NCI-H1930 (cell line): ENCODE measurements at regions not wholly inside any gene's neighbourhood (a gene's known extent, or its start where the extent isn't known, plus 50 kb on each side); places are given as distances from the start of the nearest gene placed in this dataset.

Experiments
- DNase-seq, 2 experiments: peaks; one replicate each; lab custom pipeline; 2025; lab: John Stamatoyannopoulos, UW

GRCh38 chr13:74409551-74409950 lies 275.3 kb upstream of the KLF12 start:
- DNase-seq, result no peak

GRCh38 chr13:74406420-74406819 lies 272.2 kb upstream of the KLF12 start:
- DNase-seq, result no peak

GRCh38 chr13:74398599-74398998 lies 264.4 kb upstream of the KLF12 start:
- DNase-seq, result no peak

- no peak for DNase-seq
Observed at GRCh38 chr13:74389056-74389455, 254.9 kb upstream of the KLF12 start.

GRCh38 chr13:74388626-74389025 lies 254.4 kb upstream of the KLF12 start:
- DNase-seq, result no peak

- no peak for DNase-seq
Observed at GRCh38 chr13:74372511-74372910, 238.3 kb upstream of the KLF12 start.

DNA sequence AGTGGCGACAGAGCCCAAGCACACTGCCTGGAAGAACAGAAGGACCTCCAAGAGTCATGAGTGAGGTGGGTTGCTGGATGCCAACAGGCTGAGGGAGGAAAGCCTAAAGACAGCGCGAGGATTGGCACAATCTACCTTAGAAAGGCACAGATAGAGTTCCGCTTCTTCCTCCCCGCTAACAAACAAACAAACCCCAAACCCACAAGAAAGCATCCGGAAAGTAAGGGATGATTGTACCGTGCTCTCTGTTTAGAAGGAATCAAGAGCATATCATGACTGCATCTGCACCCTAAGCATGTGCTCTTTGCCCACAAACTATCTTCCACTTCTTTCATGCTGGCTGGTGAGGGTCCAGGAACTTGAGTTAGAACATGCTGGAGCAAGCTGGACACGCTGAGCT lies 233.0 kb upstream of the KLF12 start:
- no peak for DNase-seq

DNA sequence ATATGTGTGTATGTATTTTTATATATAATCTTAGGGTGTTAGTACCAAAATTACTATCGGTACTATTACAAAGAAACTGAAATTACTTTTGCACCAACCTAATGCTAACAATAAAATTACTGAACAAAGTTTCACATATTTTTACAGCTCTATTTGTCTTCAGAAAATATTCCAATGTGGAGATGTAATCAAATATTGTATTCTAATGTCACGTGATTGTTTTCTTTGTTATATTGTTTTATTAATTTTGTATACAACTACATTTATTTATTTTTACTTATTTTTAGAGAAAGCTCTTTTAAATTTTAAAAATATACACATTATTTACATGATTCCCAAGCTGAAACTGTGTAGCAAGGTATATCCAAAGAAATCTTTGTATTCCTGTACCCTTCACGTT lies 227.1 kb upstream of the KLF12 start:
- DNase-seq, result no peak

GRCh38 chr13:74346960-74347359 lies 212.8 kb upstream of the KLF12 start:
- DNase-seq, result no peak

DNA sequence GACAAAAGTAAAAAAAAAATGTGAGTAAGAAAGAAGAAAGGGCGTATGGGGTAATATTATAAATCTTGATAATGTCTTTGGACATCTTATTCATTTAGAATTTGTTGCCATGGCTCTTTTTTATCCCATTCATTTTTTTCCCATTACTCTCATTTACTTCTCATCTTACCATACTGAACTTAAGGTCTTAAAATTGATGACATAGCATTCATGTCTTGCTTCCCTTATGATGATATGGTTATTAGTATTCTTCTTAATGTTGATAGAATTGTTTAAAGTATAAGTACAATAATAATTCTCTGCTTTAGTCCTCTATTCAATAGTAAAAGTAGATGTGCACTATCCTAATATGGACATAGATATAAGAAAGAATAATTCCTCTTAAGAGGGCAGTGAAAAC lies 204.1 kb upstream of the KLF12 start:
- DNase-seq, result no peak

GRCh38 chr13:74336546-74336945 lies 202.3 kb upstream of the KLF12 start:
- no peak for DNase-seq

DNA sequence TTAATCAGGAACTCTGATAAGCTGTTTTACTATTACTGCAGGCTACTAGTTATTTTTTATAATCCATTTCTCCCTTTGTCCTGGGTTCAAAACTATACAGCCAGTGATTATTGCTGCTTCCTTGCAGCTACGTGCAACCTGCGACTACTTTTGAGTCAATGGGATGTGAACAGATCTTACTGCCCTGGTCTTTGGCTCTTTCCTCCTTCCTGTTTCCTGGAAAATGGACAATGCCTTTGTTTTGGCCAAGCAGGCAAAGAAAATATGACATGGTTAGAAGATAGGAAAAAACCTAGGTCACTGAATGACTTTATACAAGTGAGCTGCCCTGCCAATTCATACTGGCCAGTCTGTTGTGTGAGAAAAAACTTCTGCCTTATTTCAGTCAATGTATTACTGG lies 201.2 kb upstream of the KLF12 start:
- no peak for DNase-seq

DNA sequence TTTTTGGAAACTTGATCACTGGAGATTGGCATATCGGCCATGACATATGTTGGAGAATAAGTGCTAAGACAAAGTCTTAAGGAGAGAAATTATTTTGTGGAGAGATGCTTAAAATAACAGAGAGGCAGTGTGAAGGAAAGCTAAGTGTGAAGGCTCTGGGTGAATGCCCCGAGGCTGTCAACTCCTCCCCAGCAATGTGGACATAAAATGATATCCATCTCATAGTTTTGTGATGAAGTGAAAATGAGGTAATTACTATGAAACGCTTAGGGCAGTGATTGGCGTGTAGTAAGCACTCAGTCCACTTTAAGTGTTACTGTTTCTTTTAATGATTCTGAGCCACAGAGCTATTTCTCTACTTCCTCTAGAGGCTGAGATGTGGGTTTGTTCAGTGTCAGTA lies 195.8 kb upstream of the KLF12 start:
- DNase-seq, result no peak

GRCh38 chr13:74325106-74325505 lies 190.9 kb upstream of the KLF12 start:
- peak; percentile 8 to 9 for DNase-seq

DNA sequence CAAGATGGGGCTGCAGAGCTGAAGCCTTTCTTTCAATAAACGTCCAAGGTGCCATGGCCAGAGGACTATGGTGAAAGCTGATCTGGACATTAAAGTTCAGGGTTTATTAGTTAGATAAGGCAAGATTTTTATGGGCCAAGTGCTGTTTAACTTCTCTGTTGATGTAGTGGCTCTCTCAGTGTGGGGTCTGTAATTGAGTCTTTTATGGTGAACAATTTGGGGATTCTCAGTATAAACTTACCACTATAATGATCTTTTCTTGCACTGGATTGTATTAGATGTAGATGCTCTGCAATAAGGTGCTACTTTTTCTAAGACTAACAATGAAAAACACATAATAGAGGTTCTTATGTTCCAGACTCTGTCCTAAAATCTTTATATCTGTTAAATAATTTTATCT lies 190.1 kb upstream of the KLF12 start:
- no peak for DNase-seq

GRCh38 chr13:74322562-74322961 lies 188.4 kb upstream of the KLF12 start:
- no peak for DNase-seq

GRCh38 chr13:74320282-74320681 lies 186.1 kb upstream of the KLF12 start:
- DNase-seq, result no peak

- DNase-seq, result no peak
Observed at GRCh38 chr13:74316547-74316946, 182.3 kb upstream of the KLF12 start.

DNA sequence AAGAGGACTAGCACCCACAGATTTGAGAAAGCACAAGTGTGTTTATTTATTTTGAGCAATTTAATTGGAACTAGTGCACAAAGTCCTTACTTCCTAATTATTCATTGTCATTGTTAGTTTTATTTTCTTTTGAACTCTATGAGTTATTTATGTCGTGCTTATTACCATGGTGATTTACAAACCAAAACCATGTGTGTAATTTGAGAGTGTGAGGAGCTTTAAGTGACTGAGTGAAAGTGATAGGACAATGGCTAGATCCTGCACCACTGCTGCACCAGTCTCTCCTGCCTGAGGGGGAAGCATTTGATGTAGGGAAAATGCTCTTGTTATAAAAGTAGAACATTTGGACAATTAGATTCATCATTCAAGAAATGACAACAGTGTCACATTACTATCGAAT lies 172.3 kb upstream of the KLF12 start:
- DNase-seq, result no peak

DNA sequence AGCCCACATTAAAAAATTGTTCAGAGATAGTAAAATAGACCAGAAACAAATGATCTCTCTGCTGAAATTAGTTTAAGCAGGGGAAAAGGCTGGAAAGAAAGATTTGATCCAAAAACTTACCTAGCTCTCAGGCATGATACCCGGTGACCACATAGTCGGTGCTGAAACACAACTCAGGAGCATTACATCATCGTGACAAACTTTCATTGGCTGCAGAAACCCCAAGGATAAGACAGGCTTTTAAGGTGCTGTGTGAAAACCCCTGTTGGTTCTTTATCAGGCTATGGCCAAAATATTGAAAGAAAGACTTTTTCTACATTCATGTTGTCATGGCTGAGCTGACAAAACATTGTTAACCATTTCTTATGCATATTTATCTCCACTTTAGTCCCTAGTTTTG lies 171.7 kb upstream of the KLF12 start:
- DNase-seq, result no peak

DNA sequence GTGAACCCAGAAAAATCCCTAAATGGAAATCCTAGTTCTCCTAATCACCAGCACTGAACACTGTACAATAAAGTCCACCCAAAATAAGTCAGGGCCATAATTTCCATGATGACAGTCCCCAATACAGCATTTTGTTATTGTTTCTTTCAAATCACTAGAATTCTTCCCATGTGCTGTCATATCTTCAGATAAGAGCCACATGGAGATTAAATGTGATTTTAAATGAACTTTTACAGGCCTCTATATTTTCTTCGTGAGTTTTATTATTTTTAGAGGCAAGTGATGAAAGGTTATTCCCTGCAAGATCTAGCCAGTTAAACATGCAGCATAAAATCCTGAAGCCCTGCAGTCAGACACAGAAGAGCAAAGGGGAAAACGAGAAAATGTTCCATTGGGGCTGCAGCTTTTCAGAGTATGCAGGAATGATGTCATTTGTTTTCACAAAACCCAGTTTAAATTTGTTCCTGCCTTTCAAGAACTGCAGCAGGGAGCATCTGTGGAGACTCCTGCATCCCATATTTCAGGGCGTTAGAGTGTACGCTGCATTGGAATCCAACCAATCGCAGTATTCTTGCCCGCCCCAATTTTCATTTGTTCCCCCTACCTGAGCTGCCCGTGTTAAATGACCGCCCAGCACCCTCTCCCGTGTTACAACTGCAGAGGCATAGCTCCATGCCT lies 167.2 kb upstream of the KLF12 start:
- no peak for DNase-seq

GRCh38 chr13:74300162-74300561 lies 166.0 kb upstream of the KLF12 start:
- no peak for DNase-seq

- DNase-seq, result no peak
Observed at GRCh38 chr13:74299721-74300120, 165.5 kb upstream of the KLF12 start.

GRCh38 chr13:74298923-74299322 lies 164.7 kb upstream of the KLF12 start:
- no peak for DNase-seq
